ENCODE measurements at regions not wholly inside any gene's neighbourhood (a gene's known extent, or its start where the extent isn't known, plus 50 kb on each side); places are given as distances from the start of the nearest gene placed in this dataset.

- no peak for TF ChIP-seq SIN3A (IDR thresholded peaks at IDR 0.05; ENCODE audit: borderline replicate concordance, insufficient read depth, low read length)
- TF ChIP-seq POLR2AphosphoS5 (IDR thresholded peaks at IDR 0.05; ENCODE audit: low read depth, low read length) = no peak
- no peak for TF ChIP-seq TAF1 (IDR thresholded peaks at IDR 0.05; ENCODE audit: borderline replicate concordance, insufficient read depth, low read length)
Observed at GRCh38 chr16:54430491-54431030, 144.0 kb upstream of the IRX3 start.
